ENCODE measurements at regions not wholly inside any gene's neighbourhood (a gene's known extent, or its start where the extent isn't known, plus 50 kb on each side); places are given as distances from the start of the nearest gene placed in this dataset.

DNA sequence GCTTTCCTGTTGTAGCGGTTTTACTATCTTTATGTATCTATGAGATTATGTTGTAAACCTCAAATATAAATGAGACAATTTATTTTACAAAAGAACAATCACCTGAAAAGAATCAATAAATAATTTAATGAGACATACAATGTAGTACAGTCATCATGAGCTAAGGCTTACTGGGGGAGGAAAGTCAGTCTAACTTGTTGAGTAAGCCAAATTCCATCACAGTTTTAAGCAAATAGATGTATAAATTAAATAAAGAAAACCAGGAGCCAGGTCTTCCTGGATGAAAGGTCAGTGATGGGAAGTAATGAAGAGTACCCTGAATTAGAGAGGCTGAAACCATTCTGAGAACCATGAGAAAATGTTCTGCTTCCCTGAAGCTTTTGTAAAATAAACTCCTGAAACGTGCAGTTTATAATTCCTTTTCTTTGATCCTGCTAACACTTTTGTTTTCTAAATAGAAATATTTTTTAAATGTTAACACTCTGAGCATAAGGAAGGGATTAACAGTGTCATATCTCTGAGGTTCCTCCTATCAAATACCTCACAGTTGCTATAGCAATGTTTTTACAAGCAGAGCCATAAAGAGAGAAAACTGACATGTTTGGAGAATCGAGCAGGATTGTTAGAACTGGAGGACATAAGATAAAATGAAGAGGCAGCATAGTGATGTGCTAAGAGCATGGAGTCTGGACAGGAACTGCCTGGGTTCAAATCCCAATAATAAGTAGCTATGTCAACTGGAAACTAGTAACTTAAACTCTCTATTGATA, 444.9 kb upstream of the FOXG1 start:
- no peak overlapping the region for H3K4me3 ChIP-seq (ENCODE audit: low read depth, low read length)
- TF ChIP-seq CTCF (conservative IDR thresholded peaks at IDR 0.05; ENCODE audit: low read depth, low read length), result no peak
- no peak for DNase-seq (ENCODE audit: low read depth)

DNA sequence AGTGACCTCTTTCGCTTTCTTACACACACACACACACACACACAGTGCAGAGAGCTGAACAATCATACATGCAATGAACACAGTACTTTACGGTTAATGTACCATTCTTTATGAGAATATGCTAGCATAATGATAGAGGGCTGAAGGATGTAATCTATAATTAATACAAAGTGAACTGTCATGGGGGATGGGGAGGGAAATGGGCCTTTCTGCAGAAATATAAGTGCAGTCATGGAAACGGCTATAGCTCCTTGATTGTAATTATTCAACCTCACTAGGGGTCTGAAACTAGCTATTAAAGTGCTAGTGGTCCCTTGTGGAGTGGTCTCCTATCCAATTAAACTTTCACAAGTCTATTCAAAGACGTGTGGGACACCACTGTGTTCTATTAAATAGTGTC, 443.2 kb upstream of the FOXG1 start:
- no peak for TF ChIP-seq CTCF (conservative IDR thresholded peaks at IDR 0.05; ENCODE audit: low read depth, low read length)
- H3K4me3 ChIP-seq (ENCODE audit: low read depth, low read length), result no peak overlapping the region
- DNase-seq (ENCODE audit: low read depth), result no peak

DNA sequence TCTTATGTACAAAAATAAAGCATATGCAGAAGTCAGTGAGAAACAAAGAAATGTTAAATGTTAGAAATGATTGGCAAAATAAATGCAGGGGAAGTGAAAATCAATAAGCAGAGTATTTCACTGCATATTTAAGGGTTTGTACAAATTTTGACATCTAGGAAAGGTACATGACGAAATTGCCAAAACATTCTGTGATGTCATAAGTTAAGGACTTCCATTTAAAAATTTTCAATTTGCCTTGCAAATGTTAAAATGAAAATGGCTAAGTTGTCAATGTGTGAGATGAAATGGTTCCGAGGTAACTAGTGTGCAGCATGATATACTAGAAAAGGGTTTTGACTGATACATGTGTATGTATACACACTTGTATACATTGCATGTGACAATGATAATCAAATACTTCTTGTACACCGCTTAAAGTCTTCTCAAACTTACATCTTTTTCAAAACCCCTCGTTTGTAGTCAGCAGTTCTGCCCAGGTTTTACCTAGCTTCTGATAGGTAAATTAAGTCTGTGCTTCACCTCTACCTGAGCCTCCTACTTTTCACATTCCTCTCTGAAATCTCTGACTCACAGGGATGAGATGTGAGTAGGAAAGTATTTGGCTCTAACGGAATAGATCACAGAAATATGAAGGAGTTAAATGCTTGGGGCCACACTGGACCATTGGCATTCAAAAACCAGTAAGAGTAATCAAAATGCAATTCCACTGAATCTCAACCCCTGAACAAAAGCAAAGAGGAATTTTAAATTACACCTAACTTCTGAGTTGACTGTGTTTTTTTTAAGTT, 442.4 kb upstream of the FOXG1 start:
- TF ChIP-seq CTCF (conservative IDR thresholded peaks at IDR 0.05; ENCODE audit: low read depth, low read length), result no peak
- DNase-seq (ENCODE audit: low read depth), result no peak
- H3K4me3 ChIP-seq (ENCODE audit: low read depth, low read length), result no peak overlapping the region

- H3K4me3 ChIP-seq (ENCODE audit: low read depth, low read length), result no peak overlapping the region
- no peak for TF ChIP-seq CTCF (conservative IDR thresholded peaks at IDR 0.05; ENCODE audit: low read depth, low read length)
- no peak for DNase-seq (ENCODE audit: low read depth)
Measured at GRCh38 chr14:28340816-28341215, 425.8 kb upstream of the FOXG1 start.

DNA sequence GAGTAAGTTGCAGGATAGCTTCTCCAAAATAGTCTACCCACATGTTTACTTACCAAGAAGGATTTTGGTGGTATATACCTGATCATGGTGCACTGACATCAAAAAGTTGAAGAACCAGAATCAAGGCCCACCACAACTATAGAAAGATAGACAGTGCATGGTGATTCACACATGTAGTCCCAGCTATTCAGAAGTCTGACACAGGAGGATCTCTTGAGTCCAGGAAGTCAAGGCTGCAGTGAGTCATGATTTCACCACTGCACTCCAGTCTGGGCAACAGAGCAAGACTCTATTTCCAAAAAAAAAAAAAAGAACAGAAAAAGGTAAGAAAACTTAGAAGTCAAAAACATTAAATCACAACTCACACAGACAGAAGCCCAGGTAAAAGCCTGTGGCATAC, 422.2 kb upstream of the FOXG1 start:
- no peak overlapping the region for H3K4me3 ChIP-seq (ENCODE audit: low read depth, low read length)
- peak; percentile 0 for DNase-seq (ENCODE audit: low read depth)
- no peak for TF ChIP-seq CTCF (conservative IDR thresholded peaks at IDR 0.05; ENCODE audit: low read depth, low read length)

- no peak for TF ChIP-seq CTCF (conservative IDR thresholded peaks at IDR 0.05; ENCODE audit: low read depth, low read length)
- H3K4me3 ChIP-seq (ENCODE audit: low read depth, low read length), result no peak overlapping the region
- no peak for DNase-seq (ENCODE audit: low read depth)
Measured at GRCh38 chr14:28348797-28349196, 417.8 kb upstream of the FOXG1 start.
